SK-N-SH (cell line): ENCODE measurements at regions not wholly inside any gene's neighbourhood (a gene's known extent, or its start where the extent isn't known, plus 50 kb on each side); places are given as distances from the start of the nearest gene placed in this dataset.

Source experiments
- CTCF ChIA-PET: fragments of 300-600, 350-600 bp; formaldehyde crosslinking; extraction: SDS; loops from one replicate; lab custom pipeline; 2021; lab: Yijun Ruan, JAX
- POLR2A ChIA-PET: fragments of 350-600 bp; sonication (Branson Sonifier 250); formaldehyde crosslinking; extraction: SDS; loops from one replicate; lab custom pipeline; 2020; ENCODE audit warnings: antibody characterized with exemption, inconsistent platforms; lab: Yijun Ruan, JAX
- DNase-seq: peaks from one replicate; pipeline ENCODE4 v3.0.0; 2012
- H2AFZ ChIP-seq: fragments of 200-600 bp; sonication (generic); 2 replicates; pipeline ENCODE4 v1.8.1; 2016; ENCODE audit warnings: antibody characterized with exemption, mild to moderate bottlenecking, low read depth
- H3F3A ChIP-seq: fragments of 200-600 bp; sonication (generic); replicated peaks from 2 replicates; pipeline ENCODE3; 2016; ENCODE audit warnings: antibody characterized with exemption, mild to moderate bottlenecking; ENCODE audit not compliant: insufficient read depth
- H3K27ac ChIP-seq, 2 experiments: fragments of 200-500 bp in 1 of 2; fragments of 200-600 bp in 1 of 2; sonication (Bioruptor generic) in 1 of 2; sonication (generic), shearing (Covaris generic) in 1 of 2; 2 replicates each; pipeline versions ENCODE4 v1.5.1 to v1.6.1; 2014 to 2016; ENCODE audit warnings: low read depth in 2 of 2, inconsistent platforms in 1 of 2, low read length in 1 of 2, mild to moderate bottlenecking in 1 of 2, mixed read lengths in 1 of 2
- H3K27me3 ChIP-seq: fragments of 200-600 bp; sonication (generic), shearing (Covaris generic); 2 replicates; pipeline ENCODE4 v1.6.1; 2016; ENCODE audit warnings: mixed run types; ENCODE audit not compliant: insufficient read depth
- H3K36me3 ChIP-seq, 2 experiments: fragments of 200-500 bp in 1 of 2; fragments of 200-600 bp in 1 of 2; sonication (Bioruptor generic) in 1 of 2; sonication (generic) in 1 of 2; replicated peaks in 1 of 2; 2 replicates each; pipeline versions ENCODE3 to v1.5.1; 2014 to 2016; ENCODE audit warnings: low read length in 1 of 2, mild to moderate bottlenecking in 1 of 2; ENCODE audit not compliant: insufficient read depth in 2 of 2, control insufficient read depth in 1 of 2
- H3K4me1 ChIP-seq, 2 experiments: fragments of 200-500 bp in 1 of 2; fragments of 200-600 bp in 1 of 2; sonication (Bioruptor generic) in 1 of 2; sonication (generic), shearing (Covaris generic) in 1 of 2; 2 replicates each; pipeline versions ENCODE4 v1.5.1 to v1.6.1; 2014 to 2016; ENCODE audit warnings: low read depth in 1 of 2, low read length in 1 of 2, mixed run types in 1 of 2; ENCODE audit not compliant: insufficient read depth in 2 of 2, control insufficient read depth in 1 of 2
- H3K4me2 ChIP-seq: fragments of 200-600 bp; sonication (generic), shearing (Covaris generic); 2 replicates; pipeline ENCODE4 v1.6.1; 2017; ENCODE audit warnings: mixed run types
- H3K4me3 ChIP-seq, 2 experiments: fragments of 200-500 bp in 1 of 2; fragments of 200-600 bp in 1 of 2; sonication (Bioruptor generic) in 1 of 2; sonication (generic), shearing (Covaris generic) in 1 of 2; 2 replicates each; pipeline versions ENCODE4 v1.5.1 to v1.8.1; 2014 to 2016; ENCODE audit warnings: low read depth in 2 of 2, inconsistent platforms in 1 of 2, low read length in 1 of 2, mild to moderate bottlenecking in 1 of 2, mixed read lengths in 1 of 2, moderate library complexity in 1 of 2
- H3K79me2 ChIP-seq: fragments of 200-600 bp; sonication (generic); 2 replicates; pipeline ENCODE4 v1.8.1; 2017; ENCODE audit warnings: mild to moderate bottlenecking; ENCODE audit not compliant: insufficient read depth
- H3K9ac ChIP-seq: fragments of 200-600 bp; sonication (generic); 2 replicates; pipeline ENCODE4 v1.6.1; 2017; ENCODE audit warnings: mixed run types
- H3K9me2 ChIP-seq: fragments of 200-600 bp; sonication (generic); 2 replicates; pipeline ENCODE4 v1.6.1; 2017; ENCODE audit warnings: mixed run types
- H3K9me3 ChIP-seq: fragments of 200-600 bp; sonication (generic); 2 replicates; pipeline ENCODE4 v1.6.1; 2017; ENCODE audit warnings: mixed run types, mild to moderate bottlenecking, moderate library complexity
- H4K20me1 ChIP-seq: fragments of 200-600 bp; sonication (generic); 2 replicates; pipeline ENCODE4 v1.6.1; 2017; ENCODE audit warnings: mild to moderate bottlenecking, mixed run types; ENCODE audit not compliant: insufficient read depth
- ELF1 ChIP-seq: IDR thresholded peaks from 2 replicates; pipeline ENCODE4 v1.4.0; 2012
- EP300 ChIP-seq, 2 experiments: IDR thresholded peaks; 2 replicates each; pipeline versions ENCODE4 v1.4.0 to v1.6.1; 2012; ENCODE audit warnings: borderline replicate concordance in 1 of 2, low read depth in 1 of 2, low read length in 1 of 2
- EZH2phosphoT487 ChIP-seq: fragments of 200-600 bp; sonication (generic); IDR thresholded peaks from 2 replicates; pipeline ENCODE4 v1.6.1; 2017; ENCODE audit warnings: low read depth, mixed run types, mild to moderate bottlenecking, antibody characterized with exemption, moderate library complexity, borderline replicate concordance
- FOSL2 ChIP-seq: IDR thresholded peaks from 2 replicates; pipeline ENCODE4 v1.4.0; 2012; ENCODE audit warnings: low read depth, mild to moderate bottlenecking, moderate library complexity, borderline replicate concordance
- GATA2 ChIP-seq: sonication (generic); formaldehyde crosslinking; IDR thresholded peaks from 2 replicates; pipeline ENCODE4 v1.5.0; 2020; ENCODE audit warnings: mild to moderate bottlenecking, missing genetic modification reagents
- JUND ChIP-seq: IDR thresholded peaks from 2 replicates; pipeline ENCODE4 v1.4.0; 2012
- MXI1 ChIP-seq: IDR thresholded peaks from 2 replicates; pipeline ENCODE4 v1.6.1; 2012; ENCODE audit warnings: mild to moderate bottlenecking, low read depth, low read length, improper control_type of control experiment
- RAD21 ChIP-seq: IDR thresholded peaks from 2 replicates; pipeline ENCODE4 v1.6.1; 2012; ENCODE audit warnings: mild to moderate bottlenecking, low read length
- REST ChIP-seq: IDR thresholded peaks from 2 replicates; pipeline ENCODE4 v1.6.1; 2012; ENCODE audit warnings: mild to moderate bottlenecking, low read depth, low read length, moderate library complexity
- RXRA ChIP-seq: IDR thresholded peaks from 2 replicates; pipeline ENCODE4 v1.4.0; 2012; ENCODE audit warnings: low read depth, mild to moderate bottlenecking, borderline replicate concordance
- TAF1 ChIP-seq: IDR thresholded peaks from 2 replicates; pipeline ENCODE4 v1.6.1; 2012; ENCODE audit warnings: low read depth, mild to moderate bottlenecking, low read length, moderate library complexity, borderline replicate concordance
- TEAD4 ChIP-seq: IDR thresholded peaks from 2 replicates; pipeline ENCODE4 v1.4.0; 2012; ENCODE audit warnings: mild to moderate bottlenecking, borderline replicate concordance; ENCODE audit not compliant: insufficient read depth
- USF1 ChIP-seq: IDR thresholded peaks from 2 replicates; pipeline ENCODE4 v1.4.0; 2012; ENCODE audit warnings: low read depth, borderline replicate concordance
- USF2 ChIP-seq: fragments of 150-350 bp; IDR thresholded peaks from 2 replicates; pipeline ENCODE4 v1.6.1; 2017; ENCODE audit warnings: antibody characterized with exemption, low read length, low read depth, borderline replicate concordance
- YY1 ChIP-seq: IDR thresholded peaks from 2 replicates; pipeline ENCODE4 v1.4.0; 2012; ENCODE audit warnings: low read depth, mild to moderate bottlenecking
- WGBS: methylation state at CpG from one replicate; pipeline ENCODE4 v1.1.6; 2017; ENCODE audit warnings: low lambda C conversion rate; 5-methylcytosine and 5-hydroxymethylcytosine counted together
- TF ChIP-seq, protein P1 (sequence below): fragments of 200-600 bp; sonication (generic); IDR thresholded peaks from 2 replicates; pipeline ENCODE4 v1.6.1; 2017; ENCODE audit warnings: antibody characterized with exemption, mild to moderate bottlenecking, moderate library complexity
- TF ChIP-seq, protein P2 (sequence below): IDR thresholded peaks from 2 replicates; pipeline ENCODE4 v1.4.0; 2012; ENCODE audit warnings: low read depth, borderline replicate concordance

DNA sequence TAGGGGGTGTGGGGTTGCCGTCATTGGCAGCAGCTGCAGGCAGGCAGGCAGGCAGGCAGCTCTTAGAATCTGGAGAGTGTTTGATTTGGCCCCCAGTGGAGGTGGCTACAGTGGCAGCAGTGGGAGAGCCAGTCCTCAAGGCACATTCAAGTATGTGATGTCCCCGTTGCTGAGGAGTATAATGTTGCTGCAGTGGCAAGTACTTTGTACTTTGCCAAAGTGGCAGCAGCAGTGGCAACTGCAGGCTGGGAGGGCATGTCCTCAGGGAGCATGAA lies 147.1 kb downstream of the PAPOLA start (continued):
- TF ChIP-seq, protein P1, sequence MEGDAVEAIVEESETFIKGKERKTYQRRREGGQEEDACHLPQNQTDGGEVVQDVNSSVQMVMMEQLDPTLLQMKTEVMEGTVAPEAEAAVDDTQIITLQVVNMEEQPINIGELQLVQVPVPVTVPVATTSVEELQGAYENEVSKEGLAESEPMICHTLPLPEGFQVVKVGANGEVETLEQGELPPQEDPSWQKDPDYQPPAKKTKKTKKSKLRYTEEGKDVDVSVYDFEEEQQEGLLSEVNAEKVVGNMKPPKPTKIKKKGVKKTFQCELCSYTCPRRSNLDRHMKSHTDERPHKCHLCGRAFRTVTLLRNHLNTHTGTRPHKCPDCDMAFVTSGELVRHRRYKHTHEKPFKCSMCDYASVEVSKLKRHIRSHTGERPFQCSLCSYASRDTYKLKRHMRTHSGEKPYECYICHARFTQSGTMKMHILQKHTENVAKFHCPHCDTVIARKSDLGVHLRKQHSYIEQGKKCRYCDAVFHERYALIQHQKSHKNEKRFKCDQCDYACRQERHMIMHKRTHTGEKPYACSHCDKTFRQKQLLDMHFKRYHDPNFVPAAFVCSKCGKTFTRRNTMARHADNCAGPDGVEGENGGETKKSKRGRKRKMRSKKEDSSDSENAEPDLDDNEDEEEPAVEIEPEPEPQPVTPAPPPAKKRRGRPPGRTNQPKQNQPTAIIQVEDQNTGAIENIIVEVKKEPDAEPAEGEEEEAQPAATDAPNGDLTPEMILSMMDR = no peak
- TF ChIP-seq RAD21 = no peak
- TF ChIP-seq TAF1 = no peak
- TF ChIP-seq, protein P2, sequence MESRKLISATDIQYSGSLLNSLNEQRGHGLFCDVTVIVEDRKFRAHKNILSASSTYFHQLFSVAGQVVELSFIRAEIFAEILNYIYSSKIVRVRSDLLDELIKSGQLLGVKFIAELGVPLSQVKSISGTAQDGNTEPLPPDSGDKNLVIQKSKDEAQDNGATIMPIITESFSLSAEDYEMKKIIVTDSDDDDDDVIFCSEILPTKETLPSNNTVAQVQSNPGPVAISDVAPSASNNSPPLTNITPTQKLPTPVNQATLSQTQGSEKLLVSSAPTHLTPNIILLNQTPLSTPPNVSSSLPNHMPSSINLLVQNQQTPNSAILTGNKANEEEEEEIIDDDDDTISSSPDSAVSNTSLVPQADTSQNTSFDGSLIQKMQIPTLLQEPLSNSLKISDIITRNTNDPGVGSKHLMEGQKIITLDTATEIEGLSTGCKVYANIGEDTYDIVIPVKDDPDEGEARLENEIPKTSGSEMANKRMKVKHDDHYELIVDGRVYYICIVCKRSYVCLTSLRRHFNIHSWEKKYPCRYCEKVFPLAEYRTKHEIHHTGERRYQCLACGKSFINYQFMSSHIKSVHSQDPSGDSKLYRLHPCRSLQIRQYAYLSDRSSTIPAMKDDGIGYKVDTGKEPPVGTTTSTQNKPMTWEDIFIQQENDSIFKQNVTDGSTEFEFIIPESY = no peak
- TF ChIP-seq, all 33 proteins: peak for 0

DNA sequence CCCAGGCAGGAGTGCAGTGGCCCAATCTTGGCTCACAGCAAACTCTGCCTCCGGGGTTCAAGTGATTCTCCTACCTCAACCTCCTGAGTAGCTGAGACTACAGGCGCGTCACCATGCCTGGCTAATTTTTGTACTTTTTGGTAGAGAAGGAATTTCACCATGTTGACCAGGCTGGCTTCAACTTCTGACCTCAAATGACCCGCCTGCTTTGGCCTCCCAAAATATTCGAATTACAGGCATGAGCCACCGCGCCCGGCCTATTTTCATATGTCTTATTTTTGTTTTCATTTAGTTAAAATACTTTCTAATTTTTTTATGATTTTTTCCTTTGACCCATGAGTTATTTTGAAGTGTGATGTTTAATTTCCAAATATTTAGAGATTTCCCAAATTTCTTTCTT lies 143.6 kb upstream of the VRK1 start:
- CTCF ChIA-PET = no interaction called here
- WGBS = 68% methylated on average over 8 of the region's 8 CpGs
- POLR2A ChIA-PET = no interaction called here
- TF ChIP-seq GATA2 (CRISPR knock-in tag) = no peak
- no peak for TF ChIP-seq JUND
- no peak for TF ChIP-seq TEAD4
- TF ChIP-seq USF1 = no peak
- no peak for TF ChIP-seq RXRA
- TF ChIP-seq, protein P2 = no peak
- no peak for TF ChIP-seq EZH2phosphoT487
- TF ChIP-seq ELF1 = no peak
- no peak for TF ChIP-seq USF2
- TF ChIP-seq REST = no peak
- no peak for TF ChIP-seq MXI1
- TF ChIP-seq, protein P1 = no peak
- no peak for TF ChIP-seq YY1
- TF ChIP-seq RAD21 = no peak
- no peak for TF ChIP-seq EP300 (IDR thresholded peaks at IDR 0.05; ENCODE audit: borderline replicate concordance in 1 of 2, low read depth in 1 of 2, low read length in 1 of 2)
- TF ChIP-seq FOSL2 = no peak

More for the DNA sequence above, 143.6 kb upstream of the VRK1 start:
- no peak for DNase-seq
- Histone ChIP-seq H3K27me3 (no peaks in the 10 kb centered on the region), H3K9me3 (no peaks in the 10 kb centered on the region), H3K4me3 (no peak overlapping the region), H3K9me2 (no peaks in the 10 kb centered on the region), H2AFZ (no peak overlapping the region), H3K9ac (no peak overlapping the region), H3K4me1 (no peaks in the 10 kb centered on the region), H3K4me2 (no peak overlapping the region), H3F3A (no peaks in the 10 kb centered on the region), H3K79me2 (no peaks in the 10 kb centered on the region), H3K36me3 (no peaks in the 10 kb centered on the region), H3K27ac (no peak overlapping the region), H4K20me1 (no peaks in the 10 kb centered on the region)
